Mucosa of rectum (tissue), 2 donors: ENCODE measurements at regions not wholly inside any gene's neighbourhood (a gene's known extent, or its start where the extent isn't known, plus 50 kb on each side); places are given as distances from the start of the nearest gene placed in this dataset.

Experiments
- H3K27ac ChIP-seq, 2 donors: one replicate each; pipeline ENCODE4 v1.7.0; 2013; ENCODE audit warnings: inconsistent platforms in 2 of 2, low read depth in 2 of 2, low read length in 2 of 2
- H3K27me3 ChIP-seq, 2 donors: one replicate each; pipeline ENCODE4 v1.7.0; 2013; ENCODE audit warnings: low read length in 2 of 2; ENCODE audit not compliant: control insufficient read depth in 2 of 2, insufficient read depth in 2 of 2
- H3K36me3 ChIP-seq, 2 donors: one replicate each; pipeline ENCODE4 v1.7.0; 2013; ENCODE audit warnings: low read length in 2 of 2; ENCODE audit not compliant: control insufficient read depth in 2 of 2, insufficient read depth in 2 of 2
- H3K4me1 ChIP-seq, 2 donors: one replicate each; pipeline ENCODE4 v1.7.0; 2013; ENCODE audit warnings: low read length in 2 of 2, mild to moderate bottlenecking in 1 of 2; ENCODE audit not compliant: control insufficient read depth in 2 of 2, insufficient read depth in 2 of 2
- H3K4me3 ChIP-seq, 2 donors: one replicate each; pipeline ENCODE4 v1.7.0; 2013; ENCODE audit warnings: low read length in 2 of 2
- H3K9ac ChIP-seq, 2 donors: one replicate each; pipeline ENCODE4 v1.7.0; 2013; ENCODE audit warnings: low read length in 2 of 2, low read depth in 1 of 2, mild to moderate bottlenecking in 1 of 2
- H3K9me3 ChIP-seq, 2 donors: one replicate each; pipeline ENCODE4 v1.7.0; 2013; ENCODE audit warnings: low read length in 2 of 2; ENCODE audit not compliant: control insufficient read depth in 2 of 2
- donor health status: healthy.
- donor health status: Normal muscosa, but diverticular disease.

DNA sequence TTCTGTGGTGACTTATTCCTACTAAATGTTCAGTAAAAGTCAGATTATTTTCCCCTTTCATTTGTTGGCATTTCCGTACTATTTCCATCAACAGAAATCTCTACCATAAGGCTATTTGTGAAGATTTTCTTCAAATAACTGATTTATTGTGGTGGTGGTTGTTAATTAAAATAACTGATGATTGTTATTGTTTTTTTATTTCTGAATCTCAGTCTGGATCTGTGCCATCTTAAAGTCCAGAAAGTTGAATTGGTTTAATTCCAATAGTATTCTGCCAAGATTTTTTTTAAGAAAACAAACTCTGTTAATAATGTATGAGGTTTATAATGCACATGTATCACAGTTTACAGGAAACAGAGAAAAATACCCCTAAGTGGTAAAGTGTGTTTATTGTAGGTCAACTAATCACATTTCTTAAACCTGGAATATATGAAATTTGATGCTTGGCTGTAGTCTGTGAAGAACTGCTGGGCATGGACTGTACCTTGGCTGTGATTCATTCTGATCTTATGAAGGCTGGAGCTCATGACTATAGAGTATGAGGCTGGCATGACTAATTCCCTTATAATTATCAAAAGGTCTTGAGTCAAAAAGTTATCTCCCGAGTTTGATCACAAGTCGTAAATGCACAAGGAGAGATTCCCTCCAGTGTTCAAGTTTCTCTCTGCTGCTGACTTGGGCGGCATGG lies 134.2 kb upstream of the RND3 start:
- Histone ChIP-seq H3K9me3 (no peaks in the 10 kb centered on the region), H3K27me3 (no peaks in the 10 kb centered on the region), H3K9ac (no peak overlapping the region), H3K4me1 (no peaks in the 10 kb centered on the region), H3K4me3 (no peak overlapping the region), H3K27ac (no peak overlapping the region), H3K36me3 (no peaks in the 10 kb centered on the region)

DNA sequence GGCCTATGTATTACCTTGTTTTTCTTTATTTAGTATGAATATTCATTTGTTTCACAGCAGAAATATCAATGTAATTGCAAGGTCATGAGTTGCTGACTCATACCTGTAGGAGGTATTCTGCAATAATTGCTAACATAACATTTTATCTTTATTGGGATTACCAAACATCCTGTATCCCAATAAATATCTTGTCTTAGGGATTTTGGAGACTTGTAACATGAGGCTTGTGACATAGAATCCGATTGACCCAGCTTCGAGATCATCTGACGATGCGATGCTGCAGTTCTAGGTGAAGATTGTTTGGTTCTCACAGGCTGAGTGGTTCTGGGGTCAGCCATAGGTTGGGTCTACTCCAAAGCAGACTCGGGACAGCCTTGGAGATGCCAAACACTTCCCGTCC lies 133.4 kb upstream of the RND3 start:
- H3K9me3 ChIP-seq: no peaks in the 10 kb centered on the region
- H3K36me3 ChIP-seq: no peaks in the 10 kb centered on the region
- H3K27me3 ChIP-seq: no peaks in the 10 kb centered on the region
- H3K27ac ChIP-seq: no peak overlapping the region
- no peak overlapping the region for H3K4me3 ChIP-seq
- H3K9ac ChIP-seq: no peak overlapping the region
- H3K4me1 ChIP-seq: no peaks in the 10 kb centered on the region

DNA sequence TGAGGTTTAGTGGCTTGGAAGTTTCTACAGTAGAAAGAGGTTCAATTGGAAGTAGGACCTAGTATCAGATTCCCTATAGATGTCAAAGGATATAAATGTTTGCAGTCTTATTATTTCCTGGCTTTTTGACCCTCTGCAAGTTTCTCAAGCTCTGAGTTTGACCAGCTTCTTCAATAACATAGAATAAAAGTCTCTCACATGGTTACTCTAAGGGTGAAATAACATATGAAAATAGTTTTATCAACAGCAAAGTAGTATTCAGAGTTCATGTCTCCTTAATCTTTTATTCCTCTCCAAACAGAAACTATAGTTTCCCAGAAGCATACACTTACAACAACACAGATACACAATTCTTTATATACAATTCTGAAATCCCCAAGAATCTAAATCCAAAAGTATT lies 132.9 kb upstream of the RND3 start:
- Histone ChIP-seq H3K4me1 (no peaks in the 10 kb centered on the region), H3K27ac (no peak overlapping the region), H3K9ac (no peak overlapping the region)

DNA sequence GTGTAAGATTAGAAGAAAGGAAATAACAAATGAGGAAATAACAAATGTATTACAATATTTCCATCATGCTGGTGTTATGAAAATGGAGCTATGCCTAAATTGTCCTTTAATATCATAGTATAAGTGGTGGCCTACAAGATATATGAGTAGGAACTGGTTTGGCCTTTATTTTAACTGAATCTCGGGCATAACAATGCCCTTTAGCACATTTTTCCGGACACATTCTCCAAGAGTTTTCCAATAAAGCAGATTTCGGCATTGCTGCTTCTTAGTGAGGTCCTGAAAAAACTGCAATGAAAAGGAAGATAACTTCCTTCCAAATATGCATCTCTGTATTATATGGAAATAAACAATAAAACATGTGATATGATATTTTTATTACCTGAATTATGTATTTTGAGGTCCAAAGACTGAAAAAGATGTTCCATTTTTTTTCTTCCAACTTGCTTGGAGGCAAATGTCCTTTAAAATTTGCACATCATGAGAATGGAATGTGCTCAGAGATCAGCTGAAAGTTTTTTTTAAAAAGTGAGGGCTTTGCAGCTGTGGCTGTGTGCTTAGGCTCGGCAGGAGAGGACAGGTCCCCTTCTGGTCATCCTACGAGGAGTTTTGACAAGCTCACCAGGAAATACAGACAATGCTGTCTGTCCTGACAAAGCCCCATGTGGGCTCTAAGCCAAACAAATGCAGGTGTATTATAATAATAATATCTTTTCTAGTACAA lies 132.3 kb upstream of the RND3 start:
- Histone ChIP-seq H3K27ac (no peak overlapping the region), H3K27me3 (no peaks in the 10 kb centered on the region), H3K4me1 (no peaks in the 10 kb centered on the region), H3K9ac (no peak overlapping the region), H3K9me3 (no peaks in the 10 kb centered on the region), H3K36me3 (no peaks in the 10 kb centered on the region), H3K4me3 (no peak overlapping the region)

More for the DNA sequence above, 132.9 kb upstream of the RND3 start:
- Histone ChIP-seq H3K36me3 (no peaks in the 10 kb centered on the region), H3K9me3 (no peaks in the 10 kb centered on the region), H3K27me3 (no peaks in the 10 kb centered on the region), H3K4me3 (no peak overlapping the region)

DNA sequence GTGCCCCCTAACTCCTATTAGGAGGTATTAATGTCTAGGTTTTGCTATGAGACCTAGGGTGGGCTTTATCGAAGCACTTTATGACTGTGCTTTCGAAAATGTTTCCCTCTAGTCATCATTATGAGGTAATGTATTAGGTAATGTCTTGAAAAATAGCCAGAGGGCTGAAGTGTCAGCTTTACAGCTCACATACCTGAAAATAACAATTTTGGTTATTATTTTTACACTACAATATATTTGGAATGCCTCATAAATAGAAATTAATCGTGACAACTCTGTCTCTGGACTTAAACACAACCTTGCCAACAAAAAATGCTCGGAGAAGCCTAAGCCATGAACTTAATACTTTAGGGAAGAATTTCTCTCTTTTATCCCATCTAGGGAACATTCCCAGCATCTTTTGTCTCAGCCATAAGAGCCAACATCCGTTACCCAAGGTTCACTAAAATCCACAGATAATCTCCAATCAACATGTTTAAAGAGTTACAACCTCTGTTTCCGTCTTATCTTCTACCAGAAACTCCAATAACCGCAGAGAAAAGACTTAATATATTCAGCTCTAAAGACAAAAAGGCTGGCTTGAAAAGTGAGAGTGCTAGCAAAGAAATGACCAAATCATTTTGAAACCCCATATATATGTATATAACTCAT lies 130.9 kb upstream of the RND3 start:
- Histone ChIP-seq H3K9me3 (no peaks in the 10 kb centered on the region), H3K4me3 (no peak overlapping the region), H3K4me1 (no peaks in the 10 kb centered on the region), H3K9ac (no peak overlapping the region), H3K27me3 (no peaks in the 10 kb centered on the region), H3K36me3 (no peaks in the 10 kb centered on the region), H3K27ac (no peak overlapping the region)

DNA sequence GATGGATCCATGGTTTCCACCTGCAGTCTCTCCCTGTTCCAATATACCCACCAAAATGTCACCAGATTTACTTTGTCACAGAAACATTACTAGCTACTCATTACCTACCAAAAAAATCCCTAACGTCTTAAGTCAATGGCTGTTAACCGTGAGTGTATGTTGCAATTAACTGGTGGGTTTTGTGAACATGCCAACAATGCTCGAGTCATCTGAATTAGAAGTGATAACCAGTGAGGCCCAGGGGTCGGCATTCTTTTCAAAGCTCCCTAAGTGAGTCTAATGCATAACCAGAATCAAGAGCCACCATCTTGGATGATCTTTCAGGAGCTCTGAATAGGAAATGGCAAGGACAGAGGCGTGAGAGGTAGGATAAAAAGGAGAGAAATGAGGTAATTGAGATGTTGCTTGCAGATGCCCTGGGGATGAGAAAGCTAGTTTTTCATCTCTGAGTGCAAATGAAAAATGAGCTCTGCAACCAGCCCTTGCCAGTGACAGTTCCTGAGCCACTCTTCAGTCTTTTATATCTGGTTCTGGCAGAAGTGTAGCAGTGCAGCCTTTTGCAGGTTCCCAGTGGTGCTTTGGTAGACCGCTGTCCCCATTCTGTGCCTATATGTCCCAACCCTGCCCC lies 130.0 kb upstream of the RND3 start:
- Histone ChIP-seq H3K36me3 (no peaks in the 10 kb centered on the region), H3K27me3 (no peaks in the 10 kb centered on the region), H3K27ac (no peak overlapping the region)

DNA sequence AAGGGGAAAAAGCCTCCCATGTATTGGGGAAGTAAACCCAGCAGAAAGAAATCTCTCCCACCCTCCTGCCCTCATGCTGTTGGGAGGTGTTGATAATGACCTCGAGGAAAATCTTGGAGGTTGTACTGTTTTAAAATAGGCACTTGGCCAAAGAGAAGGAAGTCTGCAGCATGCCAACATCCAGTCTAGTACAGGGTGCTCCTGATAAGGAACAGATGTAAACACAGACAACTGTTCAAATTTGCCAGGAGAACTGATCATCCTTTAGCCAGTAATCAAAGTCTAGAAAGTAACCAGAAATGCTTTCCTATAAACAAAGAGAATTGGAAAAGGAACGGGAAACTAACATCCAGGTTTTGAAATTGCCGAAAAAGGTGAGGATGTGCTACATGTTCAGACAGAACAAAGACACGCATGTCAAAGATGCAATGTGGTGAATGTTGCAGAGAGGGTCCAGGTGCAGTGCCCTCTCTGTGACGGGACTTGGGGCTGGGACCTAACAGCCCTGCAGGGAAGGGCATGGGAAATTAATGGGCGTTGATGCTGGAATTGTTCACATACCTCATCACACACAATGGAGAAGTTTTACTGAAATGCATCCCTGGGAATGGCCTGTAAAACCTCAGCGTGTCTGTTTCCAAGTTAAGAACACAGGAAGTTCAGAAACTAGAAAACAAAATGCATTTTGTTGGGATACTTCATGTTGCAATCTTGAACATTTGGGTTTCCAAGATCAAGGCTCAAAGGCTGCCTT lies 125.7 kb upstream of the RND3 start:
- H3K4me3 ChIP-seq: no peak overlapping the region
- H3K9ac ChIP-seq: no peak overlapping the region
- H3K36me3 ChIP-seq: no peaks in the 10 kb centered on the region
- H3K9me3 ChIP-seq: no peaks in the 10 kb centered on the region
- H3K4me1 ChIP-seq: peaks cover 0 to 4% of the 10 kb centered on the region in 2 donors
- H3K27ac ChIP-seq: no peak overlapping the region
- no peaks in the 10 kb centered on the region for H3K27me3 ChIP-seq

More for the DNA sequence above, 130.0 kb upstream of the RND3 start:
- no peaks in the 10 kb centered on the region for H3K4me1 ChIP-seq
- no peak overlapping the region for H3K4me3 ChIP-seq
- H3K9me3 ChIP-seq: no peaks in the 10 kb centered on the region
- no peak overlapping the region for H3K9ac ChIP-seq

DNA sequence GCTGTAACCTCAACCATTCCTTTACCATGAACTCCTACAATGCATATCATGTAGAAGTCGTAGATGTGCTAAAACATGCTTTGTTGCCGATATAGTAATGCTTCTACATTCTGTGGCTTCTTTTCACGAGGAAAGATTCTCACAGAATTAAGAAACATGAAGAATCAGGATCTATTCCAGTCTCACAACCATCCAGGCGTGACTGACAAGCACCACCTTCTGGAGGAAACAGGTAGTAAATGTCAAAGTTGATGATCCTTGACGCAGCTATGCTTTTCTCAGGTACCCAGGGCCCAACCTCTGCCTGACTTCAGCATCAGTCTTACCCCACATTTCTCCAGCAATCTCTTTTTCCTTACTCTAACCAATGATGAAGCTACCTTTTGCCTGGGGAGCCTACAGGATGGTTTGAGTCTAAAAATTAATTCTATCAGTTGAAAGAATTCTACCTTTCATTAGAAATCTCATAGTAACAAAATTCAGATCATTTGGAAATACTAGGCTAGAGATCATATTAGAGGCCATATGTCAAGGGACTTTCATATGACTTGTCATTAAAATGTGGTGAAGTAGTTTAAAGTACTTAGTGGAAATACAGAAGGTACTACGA lies 123.3 kb upstream of the RND3 start:
- Histone ChIP-seq H3K4me3 (no peak overlapping the region), H3K36me3 (no peaks in the 10 kb centered on the region), H3K27ac (no peak overlapping the region), H3K4me1 (peaks cover 0 to 4% of the 10 kb centered on the region in 2 donors), H3K27me3 (no peaks in the 10 kb centered on the region), H3K9ac (no peak overlapping the region), H3K9me3 (no peaks in the 10 kb centered on the region)

DNA sequence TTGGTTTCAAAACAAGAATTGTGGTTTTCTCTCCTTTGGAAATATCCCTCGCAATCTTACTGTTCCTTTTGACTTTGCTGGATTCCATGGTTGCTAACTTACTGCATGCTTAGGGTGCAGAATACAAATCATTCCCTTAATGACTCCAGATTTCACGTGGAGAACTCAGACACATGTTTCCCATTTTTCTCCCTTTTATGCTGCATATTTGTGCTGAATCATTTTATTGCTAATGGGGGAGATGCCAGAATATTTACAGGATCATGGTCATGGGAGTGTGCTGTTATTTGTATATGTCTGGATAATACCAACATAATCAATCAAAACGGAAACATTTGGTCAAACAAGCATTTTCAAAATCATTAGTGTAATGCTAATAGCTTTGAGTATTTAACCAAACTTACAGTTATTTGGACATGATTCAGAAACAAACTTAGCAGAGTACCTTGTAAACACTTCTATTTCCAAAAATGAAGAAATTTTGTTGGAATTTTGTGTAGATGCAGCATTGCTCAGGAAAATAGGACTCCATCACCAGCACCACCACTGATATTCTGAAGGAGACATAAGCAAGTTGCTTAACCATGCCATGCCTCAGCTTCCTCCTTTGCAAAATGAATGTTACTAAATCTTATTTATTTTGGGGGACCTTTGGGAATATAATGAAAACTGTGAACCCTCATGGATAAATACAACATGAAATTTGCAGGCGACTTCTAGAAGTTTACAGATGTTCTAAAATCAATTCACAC lies 122.5 kb upstream of the RND3 start:
- Histone ChIP-seq H3K27ac (no peak overlapping the region), H3K9me3 (no peaks in the 10 kb centered on the region), H3K36me3 (no peaks in the 10 kb centered on the region), H3K4me3 (no peak overlapping the region), H3K4me1 (peaks cover 0 to 4% of the 10 kb centered on the region in 2 donors), H3K9ac (no peak overlapping the region), H3K27me3 (no peaks in the 10 kb centered on the region)
